HG03342 (cell line): ENCODE measurements at regions not wholly inside any gene's neighbourhood (a gene's known extent, or its start where the extent isn't known, plus 50 kb on each side); places are given as distances from the start of the nearest gene placed in this dataset.

Experiments
- ATAC-seq: cut with Tn5 transposase; IDR thresholded peaks from one replicate; pipeline ENCODE4 v1.9.1; 2021; ENCODE audit warnings: mild to moderate bottlenecking, moderate library complexity; ENCODE audit not compliant: unreplicated experiment

GRCh38 chr6:8277769-8278168 is 157.6 kb downstream of the SLC35B3 start:
- no peak for ATAC-seq

DNA sequence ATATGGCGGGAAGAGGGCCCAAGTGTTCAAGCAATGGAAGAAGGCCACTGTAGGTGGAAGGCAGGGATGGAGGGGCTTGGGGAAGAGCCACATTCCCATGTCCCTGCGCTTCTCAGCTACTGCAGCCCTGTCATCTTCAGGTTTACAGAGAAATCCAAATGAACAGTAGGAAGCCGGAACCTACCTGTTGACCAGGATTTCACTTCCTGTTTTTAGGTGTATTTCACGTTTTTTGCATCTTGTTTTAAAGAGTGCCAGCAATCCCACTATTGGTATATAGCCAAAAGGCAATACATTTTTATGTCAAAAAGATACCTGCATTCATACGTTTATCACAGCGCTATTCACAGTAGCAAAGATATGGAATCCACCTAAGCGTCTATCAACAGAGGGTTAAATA is 159.2 kb downstream of the SLC35B3 start:
- ATAC-seq, result no peak

- ATAC-seq, result no peak
Measured at GRCh38 chr6:8275667-8276066, 159.7 kb downstream of the SLC35B3 start.

GRCh38 chr6:8274226-8274625 is 161.1 kb downstream of the SLC35B3 start:
- no peak for ATAC-seq

GRCh38 chr6:8269872-8270454 is 165.4 kb downstream of the SLC35B3 start:
- ATAC-seq, result no peak

DNA sequence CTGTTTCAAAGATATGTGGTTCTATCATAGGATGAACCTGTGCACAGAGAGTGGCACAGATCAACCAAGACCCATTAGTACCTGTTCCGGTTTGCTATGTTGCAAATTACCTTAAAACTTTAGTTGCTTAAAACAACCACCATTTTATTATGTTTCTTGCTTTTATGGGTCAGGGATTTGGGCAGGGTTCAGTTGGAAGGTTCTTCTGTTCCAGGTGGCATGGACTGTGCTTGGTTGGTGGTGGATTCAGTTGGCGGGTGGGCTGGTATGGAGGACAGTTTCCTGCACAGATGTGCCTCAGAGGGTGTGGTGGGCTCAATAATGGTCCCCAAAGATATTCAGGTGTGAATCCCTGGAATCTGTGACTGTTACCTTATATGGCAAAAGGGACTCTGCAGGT is 166.3 kb downstream of the SLC35B3 start:
- no peak for ATAC-seq

DNA sequence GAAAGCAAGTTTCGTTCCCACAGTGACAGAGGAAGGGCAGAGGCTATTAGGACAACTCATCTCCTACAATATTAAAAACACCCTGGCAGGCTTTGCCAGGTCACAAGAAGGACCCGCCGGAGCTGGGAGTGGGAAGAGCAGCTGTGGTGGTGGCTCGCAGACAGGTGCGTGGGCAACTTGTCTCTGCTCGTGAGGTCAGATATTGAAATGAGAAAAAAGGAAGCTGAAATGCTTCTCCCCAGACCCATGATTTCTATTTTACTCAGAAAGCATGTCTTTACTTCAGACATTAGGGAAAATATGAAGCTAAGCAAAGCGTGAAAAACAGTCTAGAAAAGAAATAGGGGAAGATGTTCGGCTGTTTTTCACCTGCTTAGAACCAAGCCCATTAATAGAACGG is 166.3 kb upstream of the EEF1E1 start:
- no peak for ATAC-seq

GRCh38 chr6:8268156-8268555 is 165.8 kb upstream of the EEF1E1 start:
- no peak for ATAC-seq

DNA sequence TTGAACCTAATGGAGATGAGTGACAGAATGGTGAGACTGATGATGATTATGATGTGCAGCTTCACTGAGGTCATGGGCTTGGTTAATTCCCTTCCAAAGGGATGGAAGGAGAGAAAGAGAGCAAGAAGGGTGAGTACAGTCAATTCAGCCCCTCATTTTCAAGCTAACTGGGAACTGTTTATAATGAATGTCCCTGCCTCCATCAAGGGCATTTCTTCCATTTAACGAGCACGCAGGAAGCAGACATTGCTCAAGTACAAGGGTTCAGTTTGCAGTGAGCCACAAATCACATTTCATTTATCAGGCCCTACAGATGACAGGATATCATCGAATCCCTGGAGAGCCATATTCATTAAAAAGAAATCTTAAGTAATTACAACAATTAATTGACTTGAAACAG is 158.3 kb upstream of the EEF1E1 start:
- no peak for ATAC-seq

- ATAC-seq, result no peak
Measured at GRCh38 chr6:8246403-8246802, 144.1 kb upstream of the EEF1E1 start.

GRCh38 chr6:8245726-8246125 is 143.4 kb upstream of the EEF1E1 start:
- ATAC-seq, result no peak

GRCh38 chr6:8243475-8243874 is 141.1 kb upstream of the EEF1E1 start:
- no peak for ATAC-seq

- ATAC-seq, result no peak
Measured at GRCh38 chr6:8242885-8243284, 140.5 kb upstream of the EEF1E1 start.

DNA sequence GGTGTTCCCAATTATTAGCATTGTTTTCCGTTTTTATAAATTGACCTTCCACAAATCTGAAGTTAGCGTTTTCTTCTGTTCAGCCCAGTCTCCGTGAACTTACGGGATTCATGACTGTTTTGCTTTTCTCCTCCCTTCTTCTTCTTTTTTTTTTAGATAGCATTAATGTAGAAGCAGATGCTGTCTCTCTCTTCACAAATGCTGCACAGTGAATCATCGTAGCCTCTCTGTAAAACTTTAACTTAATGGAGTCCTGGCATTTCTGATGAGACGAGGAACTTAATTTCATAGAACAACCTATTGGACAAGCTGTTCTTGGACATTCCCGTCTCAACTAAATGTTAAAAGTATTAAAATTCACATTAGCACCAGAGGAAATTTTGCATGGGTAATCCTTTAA is 138.0 kb upstream of the EEF1E1 start:
- no peak for ATAC-seq

GRCh38 chr6:8238773-8239683 is 136.7 kb upstream of the EEF1E1 start:
- ATAC-seq, result no peak

DNA sequence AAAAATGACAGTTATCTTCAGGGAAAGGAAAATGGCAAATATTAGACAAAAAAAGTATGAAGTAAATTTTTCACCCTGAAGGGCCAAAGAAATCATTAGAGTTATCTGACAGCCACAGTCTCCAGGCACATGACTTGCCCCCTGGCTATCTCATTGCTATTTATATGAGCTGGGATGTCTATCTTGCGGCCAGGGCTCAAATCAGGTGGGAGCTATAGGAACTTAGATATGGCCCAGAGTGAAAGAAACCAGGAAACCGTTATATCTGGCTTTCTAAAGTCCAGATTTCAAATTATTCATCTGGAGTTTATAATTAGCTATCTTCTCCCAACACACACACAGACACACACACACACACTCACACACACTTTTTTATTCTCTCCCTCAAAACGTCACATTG is 135.3 kb upstream of the EEF1E1 start:
- ATAC-seq, result no peak

- no peak for ATAC-seq
Measured at GRCh38 chr6:8236956-8237355, 134.6 kb upstream of the EEF1E1 start.

DNA sequence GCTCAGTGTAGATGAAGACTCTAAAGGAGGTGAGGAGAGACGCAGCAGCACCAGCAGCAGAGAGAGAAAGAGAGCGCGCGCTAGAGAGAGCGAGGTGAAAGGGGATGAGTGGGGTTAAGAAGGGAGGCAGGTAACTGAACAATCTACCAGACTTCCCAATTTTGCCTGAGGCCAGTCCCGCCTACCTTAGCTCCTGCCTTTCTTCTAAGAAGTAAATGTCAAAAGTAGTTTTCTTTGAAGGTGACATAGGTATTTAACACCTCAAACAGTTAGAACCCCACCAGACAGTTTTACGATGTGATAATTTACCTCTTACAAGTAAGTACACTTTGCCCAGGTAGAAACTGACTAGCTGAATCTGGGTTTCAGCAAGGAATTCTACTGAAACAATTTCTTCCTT is 132.0 kb upstream of the EEF1E1 start:
- no peak for ATAC-seq

- no peak for ATAC-seq
Measured at GRCh38 chr6:8231956-8232355, 129.6 kb upstream of the EEF1E1 start.

DNA sequence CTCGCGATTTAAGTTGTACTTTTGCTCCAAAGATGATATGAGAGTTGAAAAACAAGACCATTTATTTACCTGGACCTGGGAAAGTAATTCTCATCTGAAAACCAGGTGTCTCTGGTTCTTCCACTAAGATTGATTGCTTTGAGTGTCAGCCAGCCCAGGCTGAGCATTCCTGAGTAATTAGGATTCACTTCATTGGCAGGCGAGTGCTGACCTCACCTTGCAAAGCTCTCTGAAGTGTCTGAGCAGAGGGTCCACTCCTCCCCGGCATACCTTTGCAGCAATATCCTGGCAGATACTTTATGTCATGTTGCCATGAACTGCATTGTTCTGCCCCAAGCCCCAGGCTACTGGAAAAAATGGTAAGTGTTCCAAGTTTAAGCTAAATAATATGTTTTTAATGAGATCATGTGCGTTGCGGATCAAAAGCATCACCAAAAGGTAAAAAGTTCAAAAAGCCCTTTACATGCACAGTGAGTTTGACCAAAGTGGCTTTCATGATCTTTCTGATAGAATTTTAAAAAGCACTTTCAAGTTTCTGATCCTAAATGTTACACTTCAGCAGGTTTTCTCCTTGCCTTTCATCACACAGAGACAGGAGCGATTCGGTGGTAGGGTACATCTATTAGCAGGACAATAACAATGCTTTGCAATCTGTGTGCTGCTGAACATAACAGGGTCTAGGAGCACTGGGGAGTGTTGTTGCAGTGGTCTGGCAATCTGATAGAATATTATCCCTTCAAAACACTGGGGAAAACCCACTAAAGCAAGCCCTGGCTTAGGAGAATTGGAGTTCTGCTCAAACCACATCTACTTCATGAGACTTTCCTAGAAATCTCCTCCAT is 127.8 kb upstream of the EEF1E1 start:
- no peak for ATAC-seq

DNA sequence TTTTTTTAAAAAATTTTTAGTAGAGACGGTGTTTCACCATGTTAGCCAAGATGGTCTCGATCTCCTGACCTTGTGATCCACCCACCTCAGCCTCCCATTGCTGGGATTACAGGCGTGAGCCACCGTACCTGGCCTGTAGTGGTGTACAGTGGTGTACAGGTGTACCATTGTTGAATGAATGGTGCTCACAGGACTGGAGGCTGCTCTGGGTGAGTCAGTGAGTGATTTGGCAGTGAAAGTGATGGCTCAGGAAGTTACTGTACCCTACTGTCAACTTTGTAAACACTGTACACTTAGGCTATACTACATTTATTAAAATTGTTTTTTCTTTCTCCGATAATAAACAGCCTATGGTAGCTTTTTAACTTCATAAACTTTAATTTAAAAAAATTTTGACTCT is 122.8 kb upstream of the EEF1E1 start:
- no peak for ATAC-seq

GRCh38 chr6:8223678-8224077 is 121.3 kb upstream of the EEF1E1 start:
- ATAC-seq, result no peak
